T-helper 17 cell (primary cell): ENCODE measurements at regions not wholly inside any gene's neighbourhood (a gene's known extent, or its start where the extent isn't known, plus 50 kb on each side); places are given as distances from the start of the nearest gene placed in this dataset.
"Not testable (repeated sequence)": the region's sequence is repeated elsewhere in the genome, so short reads cannot be mapped to it uniquely, and the experiment has no call there.

Source experiments
- ATAC-seq: fragments of 150-1000 bp; cut with Tn5 transposase; 2 replicates; pipeline ENCODE4 v1.10.0; 2021; ENCODE audit warnings: mild to moderate bottlenecking, moderate library complexity
- DNase-seq, 3 donors: peaks; one replicate each; pipeline versions ENCODE4 v3.0.0 to v3.0.0-alpha.2; 2020 to 2021
- H3K9me3 ChIP-seq: one replicate; pipeline ENCODE4 v1.7.0; 2013; ENCODE audit warnings: low read length, mild to moderate bottlenecking; ENCODE audit not compliant: control insufficient read depth, poor library complexity, severe bottlenecking
- H3K27ac Mint-ChIP-seq: one replicate; pipeline ENCODE4 v1.8.0; 2022; ENCODE audit warnings: mild to moderate bottlenecking, moderate library complexity, mixed read lengths
- H3K27me3 Mint-ChIP-seq: one replicate; pipeline ENCODE4 v1.8.0; 2022; ENCODE audit warnings: mixed read lengths
- H3K36me3 Mint-ChIP-seq: one replicate; pipeline ENCODE4 v1.8.0; 2022; ENCODE audit warnings: low read depth, mixed read lengths
- H3K4me1 Mint-ChIP-seq: one replicate; pipeline ENCODE4 v1.8.0; 2022; ENCODE audit warnings: mild to moderate bottlenecking, mixed read lengths
- H3K4me3 Mint-ChIP-seq: one replicate; pipeline ENCODE4 v1.8.0; 2022; ENCODE audit warnings: mild to moderate bottlenecking, moderate library complexity, mixed read lengths

- no peaks in the 10 kb centered on the region for H3K4me1 Mint-ChIP-seq
- DNase-seq: no peak
- ATAC-seq: no peak
- no peak overlapping the region for H3K27ac Mint-ChIP-seq
- H3K27me3 Mint-ChIP-seq: no peaks in the 10 kb centered on the region
- H3K36me3 Mint-ChIP-seq: no peaks in the 10 kb centered on the region
- no peaks in the 10 kb centered on the region for H3K9me3 ChIP-seq
- H3K4me3 Mint-ChIP-seq: no peak overlapping the region
These were observed 214.5 kb upstream of the SLC8A1 start for GRCh38 chr2:40666398-40666797.

GRCh38 chr2:40668425-40668824 is 216.5 kb upstream of the SLC8A1 start:
- Mint-ChIP-seq H3K36me3 (no peaks in the 10 kb centered on the region), H3K4me3 (no peak overlapping the region), H3K27me3 (no peaks in the 10 kb centered on the region), H3K4me1 (no peaks in the 10 kb centered on the region), H3K27ac (no peak overlapping the region)
- no peak for ATAC-seq
- no peak for DNase-seq
- H3K9me3 ChIP-seq: no peaks in the 10 kb centered on the region

- H3K9me3 ChIP-seq, H3K4me3 Mint-ChIP-seq, H3K27ac Mint-ChIP-seq, ATAC-seq, H3K36me3 Mint-ChIP-seq, H3K27me3 Mint-ChIP-seq, DNase-seq, H3K4me1 Mint-ChIP-seq: not testable (repeated sequence)
These were observed 224.4 kb upstream of the SLC8A1 start for GRCh38 chr2:40676134-40676790.

GRCh38 chr2:40680547-40680946 is 228.7 kb upstream of the SLC8A1 start:
- no peaks in the 10 kb centered on the region for H3K27me3 Mint-ChIP-seq
- DNase-seq (no peak), ATAC-seq (no peak)
- H3K27ac Mint-ChIP-seq: no peak overlapping the region
- no peaks in the 10 kb centered on the region for H3K4me1 Mint-ChIP-seq
- no peak overlapping the region for H3K4me3 Mint-ChIP-seq
- no peaks in the 10 kb centered on the region for H3K36me3 Mint-ChIP-seq
- no peaks in the 10 kb centered on the region for H3K9me3 ChIP-seq

GRCh38 chr2:40690036-40690435 is 238.1 kb upstream of the SLC8A1 start:
- no peaks in the 10 kb centered on the region for H3K36me3 Mint-ChIP-seq
- ATAC-seq: no peak
- no peaks in the 10 kb centered on the region for H3K4me1 Mint-ChIP-seq
- no peaks in the 10 kb centered on the region for H3K27me3 Mint-ChIP-seq
- no peak for DNase-seq
- H3K9me3 ChIP-seq: no peaks in the 10 kb centered on the region
- no peak overlapping the region for H3K4me3 Mint-ChIP-seq
- no peak overlapping the region for H3K27ac Mint-ChIP-seq

- Mint-ChIP-seq H3K4me3 (no peak overlapping the region), H3K27ac (no peak overlapping the region), H3K27me3 (no peaks in the 10 kb centered on the region), H3K4me1 (no peaks in the 10 kb centered on the region), H3K36me3 (no peaks in the 10 kb centered on the region)
- H3K9me3 ChIP-seq: no peaks in the 10 kb centered on the region
- no peak for DNase-seq
- no peak for ATAC-seq
These were observed 238.6 kb upstream of the SLC8A1 start for GRCh38 chr2:40690525-40690924.

- no peak overlapping the region for H3K27ac Mint-ChIP-seq
- ATAC-seq (no peak), DNase-seq (no peak)
- no peak overlapping the region for H3K4me3 Mint-ChIP-seq
- no peaks in the 10 kb centered on the region for H3K9me3 ChIP-seq
- H3K36me3 Mint-ChIP-seq: no peaks in the 10 kb centered on the region
- H3K27me3 Mint-ChIP-seq: no peaks in the 10 kb centered on the region
- H3K4me1 Mint-ChIP-seq: no peaks in the 10 kb centered on the region
These were observed 248.5 kb upstream of the SLC8A1 start for GRCh38 chr2:40700231-40700954.

- not testable (repeated sequence) for H3K4me3 Mint-ChIP-seq, H3K4me1 Mint-ChIP-seq, H3K27me3 Mint-ChIP-seq, ATAC-seq, H3K36me3 Mint-ChIP-seq, H3K27ac Mint-ChIP-seq, DNase-seq, H3K9me3 ChIP-seq
These were observed 260.5 kb upstream of the SLC8A1 start for GRCh38 chr2:40712197-40712894.

- no peaks in the 10 kb centered on the region for H3K9me3 ChIP-seq
- DNase-seq (no peak), ATAC-seq (no peak)
- no peak overlapping the region for H3K27ac Mint-ChIP-seq
- H3K27me3 Mint-ChIP-seq: no peaks in the 10 kb centered on the region
- H3K36me3 Mint-ChIP-seq: no peaks in the 10 kb centered on the region
- no peaks in the 10 kb centered on the region for H3K4me1 Mint-ChIP-seq
- H3K4me3 Mint-ChIP-seq: no peak overlapping the region
These were observed 265.0 kb upstream of the SLC8A1 start for GRCh38 chr2:40716879-40717278.

- Mint-ChIP-seq H3K27me3 (no peaks in the 10 kb centered on the region), H3K4me1 (no peaks in the 10 kb centered on the region), H3K27ac (no peak overlapping the region), H3K4me3 (no peak overlapping the region), H3K36me3 (no peaks in the 10 kb centered on the region)
- no peaks in the 10 kb centered on the region for H3K9me3 ChIP-seq
- DNase-seq (no peak), ATAC-seq (no peak)
These were observed 267.5 kb upstream of the SLC8A1 start for GRCh38 chr2:40719414-40719813.

- no peaks in the 10 kb centered on the region for H3K27me3 Mint-ChIP-seq
- no peaks in the 10 kb centered on the region for H3K9me3 ChIP-seq
- no peaks in the 10 kb centered on the region for H3K36me3 Mint-ChIP-seq
- H3K27ac Mint-ChIP-seq: no peak overlapping the region
- H3K4me3 Mint-ChIP-seq: no peak overlapping the region
- no peak for ATAC-seq
- DNase-seq: no peak
- no peaks in the 10 kb centered on the region for H3K4me1 Mint-ChIP-seq
These were observed 269.7 kb upstream of the SLC8A1 start for GRCh38 chr2:40721595-40721994.

GRCh38 chr2:40723194-40723593 is 271.3 kb upstream of the SLC8A1 start:
- no peak for DNase-seq
- H3K36me3 Mint-ChIP-seq: no peaks in the 10 kb centered on the region
- no peak for ATAC-seq
- H3K9me3 ChIP-seq: no peaks in the 10 kb centered on the region
- H3K4me3 Mint-ChIP-seq: no peak overlapping the region
- no peaks in the 10 kb centered on the region for H3K4me1 Mint-ChIP-seq
- no peaks in the 10 kb centered on the region for H3K27me3 Mint-ChIP-seq
- H3K27ac Mint-ChIP-seq: no peak overlapping the region

GRCh38 chr2:40725040-40725439 is 273.1 kb upstream of the SLC8A1 start:
- H3K9me3 ChIP-seq: no peaks in the 10 kb centered on the region
- DNase-seq: no peak
- Mint-ChIP-seq H3K27ac (no peak overlapping the region), H3K4me1 (no peaks in the 10 kb centered on the region), H3K36me3 (no peaks in the 10 kb centered on the region), H3K27me3 (no peaks in the 10 kb centered on the region), H3K4me3 (no peak overlapping the region)
- no peak for ATAC-seq
